IMR-90 (cell line): ENCODE measurements at regions not wholly inside any gene's neighbourhood (a gene's known extent, or its start where the extent isn't known, plus 50 kb on each side); places are given as distances from the start of the nearest gene placed in this dataset.

Experiments used
- ATAC-seq: fragments of 200-7000 bp; cut with Tn5 transposase; 2 replicates; pipeline ENCODE4 v1.9.1; 2020; ENCODE audit warnings: low read depth, mild to moderate bottlenecking, moderate library complexity
- BruUV-seq: library from RNA; stranded (reverse); fragments of 400-500 nt; replicated peaks from 2 replicates; lab custom pipeline; 2021; lab: Mats Ljungman, UMichigan
- CTCF ChIA-PET: fragments of 300-600 bp; formaldehyde crosslinking; extraction: SDS; loops from one replicate; lab custom pipeline; 2021; ENCODE audit warnings: antibody characterized with exemption; lab: Yijun Ruan, JAX
- POLR2A ChIA-PET: fragments of 300-600 bp; sonication (Branson Sonifier 250); formaldehyde crosslinking; loops from one replicate; lab custom pipeline; 2022; ENCODE audit warnings: antibody characterized with exemption; ENCODE audit not compliant: unreplicated experiment; lab: Charles Lee
- DNase-seq: peaks from one replicate; pipeline ENCODE4 v3.0.0; 2013
- H2AFZ ChIP-seq: replicated peaks from 2 replicates; pipeline ENCODE3; 2013; ENCODE audit warnings: low read length, mild to moderate bottlenecking; ENCODE audit not compliant: poor library complexity
- H2AK5ac ChIP-seq: 2 replicates; pipeline ENCODE4 v1.6.1; 2013; ENCODE audit warnings: low read depth, low read length, inconsistent platforms
- H2AK9ac ChIP-seq: replicated peaks from 2 replicates; pipeline ENCODE3; 2013; ENCODE audit warnings: mild to moderate bottlenecking, low read depth, low read length, moderate library complexity; ENCODE audit not compliant: poor library complexity
- H2BK120ac ChIP-seq: 2 replicates; pipeline ENCODE4 v1.6.1; 2013; ENCODE audit warnings: low read depth, low read length, inconsistent platforms
- H2BK15ac ChIP-seq: 3 replicates; pipeline ENCODE4 v1.6.1; 2013; ENCODE audit warnings: low read depth, low read length, inconsistent platforms
- H2BK20ac ChIP-seq: 2 replicates; pipeline ENCODE4 v1.6.1; 2013; ENCODE audit warnings: low read depth, mild to moderate bottlenecking, inconsistent platforms, low read length, moderate library complexity
- H2BK5ac ChIP-seq: 2 replicates; pipeline ENCODE4 v1.6.1; 2013; ENCODE audit warnings: mild to moderate bottlenecking, low read depth, low read length, inconsistent platforms; ENCODE audit not compliant: poor library complexity, severe bottlenecking
- H3K14ac ChIP-seq: replicated peaks from 2 replicates; pipeline ENCODE4 v1.6.1; 2013; ENCODE audit warnings: low read depth, low read length, inconsistent platforms
- H3K18ac ChIP-seq: 2 replicates; pipeline ENCODE4 v1.6.1; 2013; ENCODE audit warnings: low read depth, low read length, control low read depth
- H3K23ac ChIP-seq: 2 replicates; pipeline ENCODE4 v1.6.1; 2013; ENCODE audit warnings: low read depth, low read length, inconsistent platforms
- H3K27ac ChIP-seq: 2 replicates; pipeline ENCODE4 v1.5.1; 2013; ENCODE audit warnings: mild to moderate bottlenecking, control low read depth, low read length; ENCODE audit not compliant: insufficient read depth
- H3K27me3 ChIP-seq: 2 replicates; pipeline ENCODE4 v1.6.1; 2013; ENCODE audit warnings: low read length; ENCODE audit not compliant: control insufficient read depth, insufficient read depth
- H3K36me3 ChIP-seq: 2 replicates; pipeline ENCODE4 v1.6.1; 2013; ENCODE audit warnings: low read length, mixed read lengths; ENCODE audit not compliant: control insufficient read depth, insufficient read depth
- H3K4ac ChIP-seq: 2 replicates; pipeline ENCODE4 v1.6.1; 2013; ENCODE audit warnings: low read depth, low read length, inconsistent platforms
- H3K4me1 ChIP-seq: 2 replicates; pipeline ENCODE4 v1.6.1; 2013; ENCODE audit warnings: low read length, mixed read lengths; ENCODE audit not compliant: control insufficient read depth, insufficient read depth
- H3K4me2 ChIP-seq: 2 replicates; pipeline ENCODE4 v1.6.1; 2013; ENCODE audit warnings: low read depth, mild to moderate bottlenecking, control low read depth, low read length, moderate library complexity
- H3K4me3 ChIP-seq: 2 replicates; pipeline ENCODE4 v1.5.1; 2013; ENCODE audit warnings: low read depth, mild to moderate bottlenecking, control low read depth, low read length, moderate library complexity; ENCODE audit not compliant: insufficient read depth
- H3K56ac ChIP-seq: 2 replicates; pipeline ENCODE4 v1.6.1; 2013; ENCODE audit warnings: low read length, inconsistent platforms; ENCODE audit not compliant: insufficient read depth; ENCODE audit errors: extremely low read depth
- H3K79me1 ChIP-seq, 2 experiments: 2 replicates each; pipeline ENCODE4 v1.6.1; 2013; ENCODE audit warnings: low read length in 2 of 2, inconsistent platforms in 1 of 2, low read depth in 1 of 2
- H3K9ac ChIP-seq: 2 replicates; pipeline ENCODE4 v1.6.1; 2013; ENCODE audit warnings: low read depth, low read length, control low read depth
- H3K9me1 ChIP-seq: 2 replicates; pipeline ENCODE4 v1.6.1; 2013; ENCODE audit warnings: low read length, inconsistent platforms; ENCODE audit not compliant: insufficient read depth
- H3K9me3 ChIP-seq: 2 replicates; pipeline ENCODE4 v1.6.1; 2013; ENCODE audit warnings: low read length; ENCODE audit not compliant: control insufficient read depth, insufficient read depth
- H4K20me1 ChIP-seq: 2 replicates; pipeline ENCODE4 v1.6.1; 2013; ENCODE audit warnings: low read length, inconsistent platforms; ENCODE audit not compliant: insufficient read depth
- H4K5ac ChIP-seq: 2 replicates; pipeline ENCODE4 v1.6.1; 2013; ENCODE audit warnings: mild to moderate bottlenecking, low read depth, low read length, control low read depth
- H4K8ac ChIP-seq, 2 experiments: 2 replicates each; pipeline ENCODE4 v1.6.1; 2013; ENCODE audit warnings: low read depth in 2 of 2, low read length in 2 of 2, control low read depth in 1 of 2, inconsistent platforms in 1 of 2
- H4K91ac ChIP-seq: 2 replicates; pipeline ENCODE4 v1.6.1; 2013; ENCODE audit warnings: low read depth, low read length, inconsistent platforms; ENCODE audit not compliant: insufficient read depth
- CEBPB ChIP-seq: IDR thresholded peaks from 2 replicates; pipeline ENCODE4 v1.6.1; 2012; ENCODE audit warnings: low read depth, low read length, improper control_type of control experiment
- CHD1 ChIP-seq: IDR thresholded peaks from 2 replicates; pipeline ENCODE4 v1.6.1; 2012; ENCODE audit warnings: low read depth, low read length, improper control_type of control experiment
- MAZ ChIP-seq: IDR thresholded peaks from 2 replicates; pipeline ENCODE4 v1.6.1; 2012; ENCODE audit warnings: low read depth, mild to moderate bottlenecking, low read length, improper control_type of control experiment, moderate library complexity, borderline replicate concordance
- NFE2L2 ChIP-seq: fragments of 150-350 bp; IDR thresholded peaks from 2 replicates; pipeline ENCODE4 v1.6.1; 2016; ENCODE audit warnings: low read depth, mild to moderate bottlenecking, low read length
- POLR2A ChIP-seq: IDR thresholded peaks from 2 replicates; pipeline ENCODE4 v1.6.1; 2012; ENCODE audit warnings: mild to moderate bottlenecking, low read depth, low read length
- WGBS, 2 experiments: methylation state at CpG; one replicate each; pipeline versions ENCODE4 v1.1.5 to v1.1.7; 2013; ENCODE audit warnings: missing lambda C conversion rate in 2 of 2; ENCODE audit not compliant: insufficient read length in 1 of 2; ENCODE audit errors: extremely low coverage in 2 of 2; 5-methylcytosine and 5-hydroxymethylcytosine counted together
- dilution Hi-C: fragments of 300-500 bp; cut with HindIII; formaldehyde crosslinking; loops from one replicate; pipeline ENCODE4 v1.14.3; 2018; ENCODE audit warnings: low sequenced_read_pairs; ENCODE audit not compliant: unreplicated experiment
- in situ Hi-C: fragments of 300-500 bp; cut with MboI; formaldehyde crosslinking; loops from 3 replicates; pipeline ENCODE4 v1.14.3; 2019; ENCODE audit warnings: low sequenced_read_pairs, inconsistent platforms, mixed read lengths
- intact Hi-C: fragments of 100-400 bp; cut with micrococcal nuclease; formaldehyde crosslinking; loops from 2 replicates; pipeline ENCODE4 v1.10.0; 2022

GRCh38 chr21:14317507-14317906 is 65.4 kb downstream of the HSPA13 start:
- Histone ChIP-seq H2AFZ (no peak overlapping the region), H3K4ac (no peak overlapping the region), H3K23ac (no peak overlapping the region), H3K4me2 (no peak overlapping the region), H3K4me3 (no peak overlapping the region), H3K18ac (no peak overlapping the region), H3K4me1 (no peaks in the 10 kb centered on the region), H2AK5ac (no peak overlapping the region), H4K91ac (no peak overlapping the region), H3K79me1 (no peaks in the 10 kb centered on the region), H2BK15ac (no peak overlapping the region), H2BK20ac (no peak overlapping the region), H3K56ac (no peak overlapping the region), H2BK120ac (no peak overlapping the region), H3K9me3 (no peaks in the 10 kb centered on the region), H3K27me3 (no peaks in the 10 kb centered on the region), H3K36me3 (no peaks in the 10 kb centered on the region), H4K5ac (no peak overlapping the region), H4K8ac (no peak overlapping the region), H3K9ac (no peak overlapping the region), H3K14ac (no peak overlapping the region), H3K27ac (no peak overlapping the region), H4K20me1 (no peaks in the 10 kb centered on the region), H2BK5ac (no peak overlapping the region), H3K9me1 (no peaks in the 10 kb centered on the region), H2AK9ac (no peak overlapping the region)
- ChIA-PET POLR2A (no interaction called here), CTCF (no interaction called here)
- TF ChIP-seq CHD1: no peak
- no peak for TF ChIP-seq POLR2A
- peak; percentile 45 for TF ChIP-seq CEBPB
- TF ChIP-seq MAZ: no peak
- no peak for TF ChIP-seq NFE2L2
- no TSS peak for BruUV-seq
- no CpG with 5 or more reads among the region's 4 CpGs for WGBS, 2 experiments
- no peak for ATAC-seq
- dilution Hi-C loops: no loop called here
- intact Hi-C loops: no loop called here
- in situ Hi-C loops: no loop called here
- DNase-seq: no peak
